H1 (cell line): ENCODE measurements at regions not wholly inside any gene's neighbourhood (a gene's known extent, or its start where the extent isn't known, plus 50 kb on each side); places are given as distances from the start of the nearest gene placed in this dataset.

Source experiments
- CTCF ChIA-PET: fragments of 300-600 bp; sonication (Branson Sonifier 250); formaldehyde crosslinking; loops from one replicate; lab custom pipeline; 2021; ENCODE audit not compliant: partially characterized antibody; lab: Charles Lee
- POLR2A ChIA-PET: fragments of 300-600 bp; sonication (Branson Sonifier 250); formaldehyde crosslinking; loops from one replicate; lab custom pipeline; 2021; ENCODE audit warnings: inconsistent platforms; ENCODE audit not compliant: partially characterized antibody; lab: Charles Lee
- DNase-seq, 2 experiments: peaks; one replicate each; pipeline versions ENCODE4 v3.0.0 to v3.0.0-alpha.2; 2010 to 2022; ENCODE audit warnings: low spot score in 2 of 2, low read depth in 1 of 2, mixed read lengths in 1 of 2
- FAIRE-seq: peaks from 2 replicates; lab custom pipeline; 2011; peaks lifted over from hg19 to GRCh38; lab: Jason Lieb, UNC
- H2AFZ ChIP-seq: 2 replicates; pipeline ENCODE4 v1.8.1; 2012; ENCODE audit warnings: low read length, inconsistent platforms
- H2AK5ac ChIP-seq: 2 replicates; pipeline ENCODE4 v1.6.1; 2013; ENCODE audit warnings: low read depth, low read length
- H2BK120ac ChIP-seq: replicated peaks from 2 replicates; pipeline ENCODE3; 2013; ENCODE audit warnings: low read depth, low read length, inconsistent platforms
- H2BK12ac ChIP-seq: 2 replicates; pipeline ENCODE4 v1.6.1; 2013; ENCODE audit warnings: low read depth, low read length
- H2BK15ac ChIP-seq: 2 replicates; pipeline ENCODE4 v1.6.1; 2013; ENCODE audit warnings: low read length
- H2BK20ac ChIP-seq: 2 replicates; pipeline ENCODE4 v1.6.1; 2013; ENCODE audit warnings: low read length
- H2BK5ac ChIP-seq: 2 replicates; pipeline ENCODE4 v1.6.1; 2013; ENCODE audit warnings: low read depth, low read length
- H3K14ac ChIP-seq: 2 replicates; pipeline ENCODE4 v1.6.1; 2013; ENCODE audit warnings: inconsistent platforms; ENCODE audit not compliant: insufficient read length
- H3K18ac ChIP-seq: 2 replicates; pipeline ENCODE4 v1.6.1; 2013; ENCODE audit warnings: low read length; ENCODE audit errors: extremely low read depth
- H3K23ac ChIP-seq: 2 replicates; pipeline ENCODE4 v1.6.1; 2013; ENCODE audit warnings: inconsistent platforms; ENCODE audit not compliant: insufficient read length
- H3K23me2 ChIP-seq: 2 replicates; pipeline ENCODE4 v1.6.1; 2013; ENCODE audit warnings: low read depth, low read length
- H3K27ac ChIP-seq: 2 replicates; pipeline ENCODE4 v1.6.1; 2011; ENCODE audit warnings: low read depth, low read length, inconsistent platforms
- H3K27me3 ChIP-seq, 4 experiments: replicated peaks in 1 of 4; 1 replicate in 1 of 4; 2 replicates in 3 of 4; pipeline versions ENCODE4 v1.6.1 to v1.8.1; 2011 to 2013; ENCODE audit warnings: low read length in 3 of 4, mild to moderate bottlenecking in 3 of 4, inconsistent platforms in 2 of 4, mixed read lengths in 2 of 4, moderate library complexity in 1 of 4; ENCODE audit not compliant: control insufficient read depth in 3 of 4, insufficient read depth in 3 of 4; ENCODE audit errors: extremely low read depth in 1 of 4
- H3K36me3 ChIP-seq, 4 experiments: 2 replicates each; pipeline versions ENCODE4 v1.6.1 to v1.8.1; 2011 to 2013; ENCODE audit warnings: mild to moderate bottlenecking in 4 of 4, low read length in 3 of 4, moderate library complexity in 2 of 4, control low read depth in 1 of 4, inconsistent platforms in 1 of 4; ENCODE audit not compliant: insufficient read depth in 4 of 4, control insufficient read depth in 2 of 4
- H3K4ac ChIP-seq: replicated peaks from 2 replicates; pipeline ENCODE3; 2013; ENCODE audit warnings: low read length, low read depth, mixed read lengths, inconsistent platforms; ENCODE audit not compliant: insufficient read length
- H3K4me1 ChIP-seq, 4 experiments: replicated peaks in 1 of 4; 1 replicate in 1 of 4; 2 replicates in 3 of 4; pipeline versions ENCODE4 v1.6.1 to v1.8.1; 2011 to 2013; ENCODE audit warnings: low read length in 3 of 4, inconsistent platforms in 2 of 4, mixed read lengths in 1 of 4; ENCODE audit not compliant: insufficient read depth in 4 of 4, control insufficient read depth in 3 of 4
- H3K4me2 ChIP-seq, 2 experiments: 2 replicates each; pipeline versions ENCODE4 v1.6.1 to v1.8.1; 2011 to 2013; ENCODE audit warnings: low read depth in 2 of 2, low read length in 2 of 2, control low read depth in 1 of 2, inconsistent platforms in 1 of 2, mild to moderate bottlenecking in 1 of 2; ENCODE audit not compliant: insufficient read depth in 1 of 2
- H3K4me3 ChIP-seq, 4 experiments: fragments of 200-600, 300-600 bp in 1 of 4; sonication (generic), shearing (Covaris generic), sonication (Bioruptor Twin) in 1 of 4; 2 replicates each; pipeline versions ENCODE4 v1.5.1 to v1.8.1; 2011 to 2016; ENCODE audit warnings: low read length in 4 of 4, low read depth in 3 of 4, control low read depth in 2 of 4, inconsistent platforms in 2 of 4, mild to moderate bottlenecking in 2 of 4, mixed read lengths in 1 of 4, moderate library complexity in 1 of 4; ENCODE audit not compliant: insufficient read depth in 2 of 4; ENCODE audit errors: extremely low read depth in 1 of 4
- H3K56ac ChIP-seq: replicated peaks from 2 replicates; pipeline ENCODE3; 2013; ENCODE audit warnings: low read depth, mild to moderate bottlenecking, mixed read lengths, low read length, inconsistent platforms; ENCODE audit not compliant: insufficient read length
- H3K79me1 ChIP-seq: 2 replicates; pipeline ENCODE4 v1.6.1; 2013; ENCODE audit warnings: low read depth, low read length, control low read depth
- H3K79me2 ChIP-seq, 2 experiments: 2 replicates each; pipeline versions ENCODE4 v1.6.1 to v1.8.1; 2012 to 2013; ENCODE audit warnings: low read length in 2 of 2, mild to moderate bottlenecking in 2 of 2, inconsistent platforms in 1 of 2; ENCODE audit not compliant: insufficient read depth in 2 of 2, control insufficient read depth in 1 of 2
- H3K9ac ChIP-seq, 4 experiments: replicated peaks in 1 of 4; 1 replicate in 1 of 4; 2 replicates in 3 of 4; pipeline versions ENCODE4 v1.6.1 to v1.8.1; 2011 to 2013; ENCODE audit warnings: low read depth in 3 of 4, low read length in 3 of 4, control low read depth in 2 of 4, mild to moderate bottlenecking in 2 of 4, moderate library complexity in 2 of 4, inconsistent platforms in 1 of 4; ENCODE audit errors: extremely low read depth in 1 of 4
- H3K9me3 ChIP-seq, 2 experiments: 2 replicates each; pipeline versions ENCODE4 v1.6.1 to v1.8.1; 2012 to 2013; ENCODE audit warnings: mild to moderate bottlenecking in 2 of 2, moderate library complexity in 2 of 2, control low read depth in 1 of 2, inconsistent platforms in 1 of 2, low read depth in 1 of 2, low read length in 1 of 2, mixed read lengths in 1 of 2; ENCODE audit not compliant: insufficient read depth in 2 of 2
- H4K20me1 ChIP-seq, 2 experiments: replicated peaks in 1 of 2; 2 replicates each; pipeline versions ENCODE3 to v1.8.1; 2011 to 2013; ENCODE audit warnings: inconsistent platforms in 2 of 2, low read length in 2 of 2, mild to moderate bottlenecking in 1 of 2; ENCODE audit not compliant: insufficient read depth in 2 of 2, control insufficient read depth in 1 of 2
- H4K5ac ChIP-seq: 2 replicates; pipeline ENCODE4 v1.6.1; 2013; ENCODE audit warnings: low read length, low read depth, mixed read lengths, inconsistent platforms; ENCODE audit not compliant: insufficient read length
- H4K8ac ChIP-seq: 2 replicates; pipeline ENCODE4 v1.8.0; 2013; ENCODE audit warnings: mild to moderate bottlenecking, moderate library complexity, low read length, inconsistent platforms; ENCODE audit not compliant: insufficient read depth; ENCODE audit errors: extremely low read depth
- H4K91ac ChIP-seq: replicated peaks from 2 replicates; pipeline ENCODE3; 2013; ENCODE audit warnings: low read length, mixed read lengths, inconsistent platforms; ENCODE audit not compliant: insufficient read length
- CBX5 ChIP-seq: fragments of 300-800, 300-1000 bp; sonication (generic); IDR thresholded peaks from 2 replicates; pipeline ENCODE4 v1.7.1; 2016; ENCODE audit warnings: antibody characterized with exemption, low read length, low read depth
- CHD1 ChIP-seq: IDR thresholded peaks from 2 replicates; pipeline ENCODE4 v1.6.1; 2012; ENCODE audit warnings: low read depth, low read length, improper control_type of control experiment
- EGR1 ChIP-seq: IDR thresholded peaks from 2 replicates; pipeline ENCODE4 v1.6.1; 2011; ENCODE audit warnings: low read depth, low read length, borderline replicate concordance
- JUND ChIP-seq: IDR thresholded peaks from 2 replicates; pipeline ENCODE4 v1.6.1; 2011; ENCODE audit warnings: mild to moderate bottlenecking, improper control_type of control experiment, low read length
- KDM1A ChIP-seq: fragments of 200-600, 300-600 bp; sonication (generic); IDR thresholded peaks from 2 replicates; pipeline ENCODE4 v1.7.1; 2016; ENCODE audit warnings: mild to moderate bottlenecking, low read length, borderline replicate concordance
- POLR2A ChIP-seq, 2 experiments: IDR thresholded peaks; 1 replicate in 1 of 2; 2 replicates in 1 of 2; pipeline ENCODE4 v1.6.1; 2011; ENCODE audit warnings: low read depth in 2 of 2, low read length in 2 of 2, mild to moderate bottlenecking in 2 of 2; ENCODE audit errors: control extremely low read depth in 1 of 2
- POLR2AphosphoS5 ChIP-seq: IDR thresholded peaks from 2 replicates; pipeline ENCODE4 v1.6.1; 2011; ENCODE audit warnings: low read depth, low read length
- POU5F1 ChIP-seq: IDR thresholded peaks from 2 replicates; pipeline ENCODE4 v1.6.1; 2011; ENCODE audit warnings: low read depth, mild to moderate bottlenecking, low read length, moderate library complexity
- RNF2 ChIP-seq: fragments of 200-900, 300-1000 bp; sonication (generic); IDR thresholded peaks from 2 replicates; pipeline ENCODE4 v1.7.1; 2016; ENCODE audit warnings: borderline replicate concordance, low read depth, mild to moderate bottlenecking, antibody characterized with exemption, low read length; ENCODE audit not compliant: poor library complexity, severe bottlenecking; ENCODE audit errors: missing control alignments
- SAP30 ChIP-seq: fragments of 300-600 bp; sonication (generic); IDR thresholded peaks from 2 replicates; pipeline ENCODE4 v1.7.1; 2012; ENCODE audit warnings: low read length, moderate library complexity, mild to moderate bottlenecking, inconsistent platforms; ENCODE audit not compliant: insufficient read depth, insufficient replicate concordance
- SUZ12 ChIP-seq: fragments of 200-600 bp; sonication (generic); IDR thresholded peaks from 2 replicates; pipeline ENCODE4 v1.6.1; 2012; ENCODE audit warnings: mild to moderate bottlenecking, inconsistent platforms, low read length, moderate library complexity, mixed read lengths
- TAF1 ChIP-seq: IDR thresholded peaks from 2 replicates; pipeline ENCODE4 v1.6.1; 2011; ENCODE audit warnings: mild to moderate bottlenecking, low read depth, low read length
- TAF7 ChIP-seq: optimal IDR thresholded peaks from 2 replicates; pipeline ENCODE3; 2011; ENCODE audit warnings: low read depth, mild to moderate bottlenecking, inconsistent platforms, low read length, moderate library complexity, borderline replicate concordance
- TCF12 ChIP-seq: IDR thresholded peaks from 2 replicates; pipeline ENCODE4 v1.6.1; 2011; ENCODE audit warnings: low read depth, mild to moderate bottlenecking, low read length
- WGBS, 2 experiments: shearing (Covaris generic) in 1 of 2; methylation state at CpG; one replicate each; pipeline versions ENCODE4 v1.1.6 to v1.1.7; 2013 to 2015; ENCODE audit warnings: low lambda C conversion rate in 2 of 2, mixed read lengths in 2 of 2, inconsistent platforms in 1 of 2, low coverage in 1 of 2, missing lambda C conversion rate in 1 of 2; ENCODE audit not compliant: insufficient replicate concordance in 2 of 2, insufficient coverage in 1 of 2, insufficient read length in 1 of 2; ENCODE audit errors: extremely low coverage in 1 of 2, missing lambda C conversion rate in 1 of 2; 5-methylcytosine and 5-hydroxymethylcytosine counted together

DNA sequence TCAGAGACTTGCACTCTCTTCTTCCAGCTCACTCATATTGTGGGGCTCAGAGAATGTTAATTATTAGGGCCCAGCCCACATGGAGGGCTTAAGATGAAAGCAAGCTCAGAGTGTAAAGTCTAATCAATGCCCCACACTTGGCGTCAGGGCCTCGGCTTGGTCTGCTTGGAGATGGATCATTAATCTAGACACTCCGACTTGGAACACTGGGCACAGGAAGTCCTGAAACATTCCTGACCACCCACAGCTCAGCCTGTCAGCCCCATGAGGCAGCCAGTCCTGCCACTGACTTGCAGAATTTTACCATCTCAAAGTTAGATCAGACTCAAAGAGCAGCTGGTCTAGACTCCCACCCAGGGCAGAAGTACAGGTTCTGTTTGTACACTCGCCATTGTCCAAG, 69.8 kb upstream of the TRABD2B start:
- no peaks in the 10 kb centered on the region for H3K9me3 ChIP-seq
- H3K23ac ChIP-seq: no peak overlapping the region
- no peak overlapping the region for H2AK5ac ChIP-seq
- no peak overlapping the region for H3K9ac ChIP-seq
- no peak overlapping the region for H3K14ac ChIP-seq
- no peak overlapping the region for H4K5ac ChIP-seq
- TF ChIP-seq SAP30 (no peak), EGR1 (no peak), TAF1 (no peak), POLR2AphosphoS5 (no peak), TCF12 (no peak), CHD1 (no peak), POLR2A (IDR thresholded peaks at IDR 0.05; ENCODE audit: control extremely low read depth in 1 of 2, low read depth in 2 of 2, low read length in 2 of 2) (no peak), POU5F1 (no peak), TAF7 (no peak), SUZ12 (no peak), CBX5 (no peak), RNF2 (no peak), KDM1A (no peak), JUND (no peak)
- H4K8ac ChIP-seq: no peak overlapping the region
- H2BK20ac ChIP-seq: no peak overlapping the region
- H2BK12ac ChIP-seq: no peak overlapping the region
- FAIRE-seq: no peak
- DNase-seq: no peak
- no peak overlapping the region for H2BK120ac ChIP-seq
- H3K36me3 ChIP-seq: no peaks in the 10 kb centered on the region
- no peaks in the 10 kb centered on the region for H3K79me1 ChIP-seq
- H4K20me1 ChIP-seq: no peaks in the 10 kb centered on the region
- no peak overlapping the region for H3K18ac ChIP-seq
- H3K4me3 ChIP-seq: no peak overlapping the region
- H3K79me2 ChIP-seq: no peaks in the 10 kb centered on the region
- no peak overlapping the region for H2BK15ac ChIP-seq
- H3K23me2 ChIP-seq: no peaks in the 10 kb centered on the region; the same call in 1 of the 2 replicates
- H3K4me1 ChIP-seq: no peaks in the 10 kb centered on the region
- H2AFZ ChIP-seq: no peak overlapping the region
- H3K4me2 ChIP-seq: no peak overlapping the region
- ChIA-PET POLR2A (no interaction called here), CTCF (interaction anchor here (0.6 to 7.4 kb wide), 10 partner anchors 11 to 175 kb away, joined by 3 to 63 read pairs (median 4); partner anchors contain the start of gene TRABD2B)
- H2BK5ac ChIP-seq: no peak overlapping the region
- 73% methylated on average over 4 of the region's 4 CpGs; no CpG with 5 or more reads in 1 of the 2 experiments for WGBS, 2 experiments
- H3K27me3 ChIP-seq: no peaks in the 10 kb centered on the region; a peak in 1 of 7 replicates
- H3K4ac ChIP-seq: no peak overlapping the region
- no peak overlapping the region for H3K56ac ChIP-seq
- no peak overlapping the region for H4K91ac ChIP-seq
- H3K27ac ChIP-seq: no peak overlapping the region
